Left colon (tissue), 2 donors: ENCODE measurements at regions not wholly inside any gene's neighbourhood (a gene's known extent, or its start where the extent isn't known, plus 50 kb on each side); places are given as distances from the start of the nearest gene placed in this dataset.

Experiments
- ATAC-seq: fragments of 200-7000 bp; cut with Tn5 transposase; one replicate; pipeline ENCODE4 v1.9.1; 2020; ENCODE audit warnings: mild to moderate bottlenecking, moderate library complexity
- DNase-seq, 2 donors: peaks; one replicate each; pipeline ENCODE4 v3.0.0-alpha.2; 2020
- intact Hi-C, 2 donors: fragments of 100-400 bp; cut with DNase I in 1 of 2; cut with micrococcal nuclease in 1 of 2; formaldehyde crosslinking; loops; one replicate each; pipeline versions ENCODE4 v1.11.2 to v1.14.0; 2022; cut with DNase I, micrococcal nuclease
- donor health status: DM: no; HTN: no; CAD: no.
- donor health status: DM: yes; HTN: yes; CAD: no.

- no peak for ATAC-seq
- no peak for DNase-seq
- intact Hi-C loops: no loop called here
Observed at GRCh38 chr15:46137443-46137842, 502.6 kb downstream of the SQOR start.

- DNase-seq (no peak), ATAC-seq (no peak)
- intact Hi-C loops: no loop called here
Observed at GRCh38 chr15:46146002-46146401, 511.2 kb downstream of the SQOR start.

DNA sequence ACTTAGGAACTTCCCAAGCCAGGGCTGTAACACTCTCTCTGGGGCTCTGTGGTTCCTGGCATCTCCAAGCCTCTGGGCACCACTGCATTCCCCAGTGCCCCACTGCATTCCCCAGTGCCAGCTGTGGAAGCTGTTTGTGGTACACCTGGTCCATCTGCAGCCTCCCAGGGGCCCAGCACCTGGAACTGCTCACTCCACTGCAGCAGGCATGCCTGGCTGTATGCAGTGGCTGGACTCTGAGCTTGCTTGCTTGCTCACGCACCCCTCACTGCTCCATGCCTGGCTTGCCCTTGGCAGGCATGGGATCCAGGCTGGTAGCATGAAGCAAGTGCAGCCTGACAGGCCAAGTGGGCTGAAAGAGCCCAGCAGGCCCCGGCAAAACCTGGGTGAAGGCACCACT, 512.1 kb downstream of the SQOR start:
- DNase-seq (no peak), ATAC-seq (no peak)
- intact Hi-C loops: no loop called here

DNA sequence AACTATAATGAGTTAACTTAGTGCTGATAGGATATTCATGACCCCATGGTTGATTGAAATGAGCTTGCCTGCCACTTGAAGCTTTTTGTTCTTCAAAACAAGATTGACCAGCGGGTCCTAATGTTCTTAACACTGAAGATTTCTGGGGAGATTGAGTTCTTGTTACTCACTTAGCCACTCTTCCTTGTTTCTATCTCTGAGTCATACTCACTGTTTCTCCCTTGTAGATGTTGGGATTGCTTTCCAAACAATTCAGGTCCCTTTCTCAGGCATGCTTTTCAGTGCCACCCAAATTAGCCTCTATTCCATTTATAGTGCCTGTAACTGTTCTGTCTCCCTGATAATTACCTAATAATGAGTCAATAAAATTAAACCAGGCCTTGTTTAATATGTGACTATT, 517.0 kb downstream of the SQOR start:
- intact Hi-C loops: no loop called here
- ATAC-seq: no peak
- no peak for DNase-seq

DNA sequence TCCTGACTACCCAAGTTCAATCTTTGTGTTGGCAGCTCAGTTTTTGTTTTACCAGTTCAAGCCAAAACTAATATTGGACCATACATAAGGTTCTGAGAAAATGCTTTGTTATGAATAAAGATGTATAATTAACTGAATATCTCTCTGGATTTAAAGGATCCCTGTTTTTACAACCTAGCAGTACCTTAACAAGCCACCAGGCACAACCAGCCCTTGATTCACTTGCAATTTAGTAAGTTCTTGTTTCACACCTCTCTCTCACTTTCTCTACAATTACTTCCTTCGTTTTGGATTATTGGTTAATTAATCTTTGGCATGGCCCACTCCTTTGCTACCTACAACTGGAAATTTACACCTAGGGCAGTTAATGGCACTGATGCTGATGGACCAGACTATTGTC, 531.9 kb downstream of the SQOR start:
- ATAC-seq (no peak), DNase-seq (no peak)
- intact Hi-C loops: no loop called here

DNA sequence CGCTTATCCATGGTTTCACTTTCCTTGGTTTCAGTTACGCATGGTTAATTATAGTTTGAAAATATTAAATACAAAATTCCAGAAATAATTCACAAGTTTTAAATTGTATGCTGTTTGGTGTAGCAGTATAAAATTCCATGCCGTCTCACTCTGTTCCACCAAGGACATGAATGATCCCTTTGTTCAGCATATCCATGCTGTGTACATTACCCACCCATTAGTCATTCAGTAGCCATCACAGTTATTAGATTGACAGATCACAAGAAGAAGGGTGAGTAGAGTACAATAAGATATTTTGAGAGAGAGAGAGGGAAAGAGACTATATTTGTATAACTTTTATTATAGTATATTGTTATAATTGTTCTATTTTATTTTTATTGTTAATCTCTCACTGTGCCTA, 535.5 kb downstream of the SQOR start:
- ATAC-seq (no peak), DNase-seq (no peak)
- intact Hi-C loops: no loop called here

DNA sequence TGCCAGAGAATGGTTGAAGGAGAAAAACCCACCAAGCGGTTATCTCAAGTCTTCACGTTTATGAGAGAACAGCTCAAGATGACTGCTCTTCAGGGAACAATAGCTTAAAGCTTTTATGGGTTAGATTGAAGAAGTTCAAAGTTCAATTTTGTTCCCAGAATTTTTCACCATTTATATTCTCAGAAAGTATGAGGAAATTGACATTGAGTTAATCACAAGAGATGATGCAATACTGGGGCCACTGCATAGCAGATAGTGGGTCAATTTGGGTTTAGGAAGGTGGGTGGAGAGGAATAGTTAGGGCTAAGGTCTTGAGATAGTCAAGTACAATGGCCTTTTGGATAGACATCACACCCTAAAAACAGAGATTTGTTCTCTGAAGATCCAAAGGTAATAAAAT, 539.3 kb downstream of the SQOR start:
- intact Hi-C loops: no loop called here
- no peak for DNase-seq
- peak; percentile 76 for ATAC-seq

GRCh38 chr15:46177219-46177618, 542.4 kb downstream of the SQOR start:
- intact Hi-C loops: no loop called here
- ATAC-seq (no peak), DNase-seq (no peak)

- DNase-seq (no peak), ATAC-seq (no peak)
- intact Hi-C loops: no loop called here
Observed at GRCh38 chr15:46178138-46178537, 543.3 kb downstream of the SQOR start.

DNA sequence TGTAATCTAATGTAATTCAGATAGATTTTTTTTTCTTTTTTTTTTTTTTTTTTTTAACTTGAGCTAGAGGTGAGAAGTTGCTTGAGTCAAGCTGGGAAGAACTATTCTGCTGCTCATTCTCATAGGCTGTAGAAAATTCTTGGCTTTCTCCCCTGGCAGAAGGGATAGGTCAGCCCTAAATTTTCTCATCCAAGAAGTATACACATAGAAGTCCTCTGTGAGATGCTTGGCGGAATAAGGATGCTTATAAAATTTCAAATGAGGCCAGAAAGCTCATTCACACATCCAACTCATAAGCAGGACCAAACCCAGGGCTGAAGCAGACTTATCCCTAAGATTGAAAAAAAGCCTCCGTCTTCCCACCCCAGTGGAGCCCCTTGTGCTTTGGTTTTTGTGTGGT, 572.5 kb downstream of the SQOR start:
- ATAC-seq: no peak
- intact Hi-C loops: no loop called here
- no peak for DNase-seq

- ATAC-seq: no peak
- no peak for DNase-seq
- intact Hi-C loops: no loop called here
Observed at GRCh38 chr15:46213551-46213950, 578.7 kb downstream of the SQOR start.

GRCh38 chr15:46222826-46223225, 588.0 kb downstream of the SQOR start:
- intact Hi-C loops: no loop called here
- ATAC-seq: no peak
- no peak for DNase-seq

GRCh38 chr15:46229263-46229662, 594.4 kb downstream of the SQOR start:
- intact Hi-C loops: no loop called here
- DNase-seq (no peak), ATAC-seq (no peak)

GRCh38 chr15:46231786-46232185, 597.0 kb downstream of the SQOR start:
- intact Hi-C loops: no loop called here
- no peak for DNase-seq
- no peak for ATAC-seq

DNA sequence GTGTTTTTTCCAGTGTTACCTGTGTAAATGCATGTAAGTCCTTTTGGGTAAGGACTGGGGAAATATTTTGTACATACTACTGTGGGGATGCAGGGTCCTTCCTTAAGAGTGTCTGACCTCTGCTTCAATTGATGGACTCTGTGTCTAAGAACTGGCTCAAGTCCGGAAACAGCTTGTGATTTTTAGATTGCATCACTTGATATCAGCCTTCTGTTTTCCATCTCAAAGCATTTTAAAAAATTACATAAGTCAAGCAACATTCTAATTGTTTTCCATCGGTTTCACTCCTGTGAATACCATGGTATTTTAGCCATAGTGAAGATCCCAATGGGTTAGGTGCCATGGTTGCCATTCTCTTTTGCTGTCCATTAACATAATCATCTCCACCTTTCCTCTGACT, 597.6 kb downstream of the SQOR start:
- ATAC-seq (no peak), DNase-seq (no peak)
- intact Hi-C loops: no loop called here

GRCh38 chr15:46242935-46243334, 608.1 kb downstream of the SQOR start:
- DNase-seq (no peak), ATAC-seq (no peak)
- intact Hi-C loops: no loop called here

DNA sequence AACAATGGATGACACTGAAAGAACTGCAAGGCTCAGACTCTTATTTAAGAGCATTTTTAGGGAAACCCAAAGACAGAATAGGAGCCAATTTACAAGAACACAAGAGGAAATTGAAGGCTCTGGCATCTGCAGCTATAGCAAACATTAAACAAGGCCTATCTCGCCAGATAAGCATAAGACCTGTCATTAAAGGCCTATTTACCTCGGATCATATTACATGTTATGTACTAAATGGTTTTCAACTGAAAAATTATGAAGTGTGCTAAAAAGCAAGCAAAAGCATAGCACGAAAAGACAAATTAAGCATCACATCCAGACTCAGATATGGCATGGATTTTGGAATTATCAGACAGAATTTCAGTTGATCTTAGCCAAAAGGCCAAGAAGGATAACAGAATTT, 617.1 kb downstream of the SQOR start:
- ATAC-seq (no peak), DNase-seq (no peak)
- intact Hi-C loops: no loop called here

- ATAC-seq (no peak), DNase-seq (no peak)
- intact Hi-C loops: no loop called here
Observed at GRCh38 chr15:46258056-46258455, 623.2 kb downstream of the SQOR start.

GRCh38 chr15:46260937-46261336, 626.1 kb downstream of the SQOR start:
- ATAC-seq (no peak), DNase-seq (no peak)
- intact Hi-C loops: no loop called here

DNA sequence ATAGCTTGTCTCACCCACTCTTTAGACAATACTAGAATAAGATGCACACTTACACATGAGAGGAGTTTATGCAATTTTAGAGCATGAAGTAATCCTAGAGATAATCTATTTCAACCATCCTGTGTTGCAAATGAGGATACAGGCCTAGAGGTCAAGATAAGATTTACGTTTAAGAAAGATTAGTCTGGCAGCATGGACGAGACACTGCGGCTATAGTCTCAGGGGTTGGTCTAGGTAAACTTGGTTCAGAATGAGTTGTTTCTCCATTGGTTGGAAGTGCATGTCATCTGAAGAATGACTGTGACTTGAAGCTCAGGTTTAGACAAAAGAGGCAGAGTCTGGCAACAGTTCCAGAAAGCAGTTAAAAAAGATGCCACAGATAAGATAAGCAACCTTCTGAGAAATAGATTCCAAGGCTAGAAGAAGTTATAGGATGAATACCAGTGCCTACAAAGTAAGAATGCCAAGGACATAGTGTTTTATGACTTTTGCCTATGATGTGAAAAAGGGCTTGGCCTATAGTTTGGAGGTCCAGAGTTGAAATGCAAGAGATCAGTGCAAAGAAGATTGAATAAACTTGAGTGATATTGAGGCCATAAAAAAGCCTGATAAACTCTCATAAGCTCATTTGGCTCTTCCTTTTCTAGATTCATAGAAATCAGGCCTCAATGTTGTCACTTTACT, 631.0 kb downstream of the SQOR start:
- intact Hi-C loops: no loop called here
- no peak for DNase-seq
- peak; percentile 60 for ATAC-seq

DNA sequence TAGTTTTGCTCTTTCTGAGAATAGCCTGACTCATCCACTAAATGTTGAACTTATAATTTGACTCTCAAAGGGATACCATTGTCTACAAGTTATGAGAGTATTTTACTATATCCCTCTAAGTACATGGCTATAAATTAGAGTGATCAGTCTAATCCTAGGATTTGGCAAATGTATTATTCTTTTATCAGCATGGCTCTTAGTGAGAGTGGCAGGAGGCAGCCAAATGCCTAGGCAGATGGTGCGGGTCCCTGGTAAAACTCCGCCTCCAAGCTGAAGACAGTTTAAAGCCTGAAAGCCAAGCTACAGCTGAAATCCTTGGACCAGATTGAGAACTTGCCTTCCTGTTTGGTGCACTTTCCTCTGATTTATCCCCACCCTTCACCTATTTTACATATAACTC, 631.8 kb downstream of the SQOR start:
- ATAC-seq: no peak
- intact Hi-C loops: no loop called here
- no peak for DNase-seq
